Astrocyte of the spinal cord (primary cell): ENCODE measurements at regions not wholly inside any gene's neighbourhood (a gene's known extent, or its start where the extent isn't known, plus 50 kb on each side); places are given as distances from the start of the nearest gene placed in this dataset.

Experiments
- DNase-seq: peaks from one replicate; pipeline ENCODE4 v3.0.0; 2011; ENCODE audit warnings: low read depth, low spot score
- H3K4me3 ChIP-seq: 2 replicates; pipeline ENCODE4 v1.5.1; 2011; ENCODE audit warnings: low read depth, mild to moderate bottlenecking, low read length, moderate library complexity
- in situ Hi-C: cut with HindIII; loops from 2 replicates; pipeline ENCODE4 v1.10.0; 2017; ENCODE audit warnings: low sequenced_read_pairs
- TF ChIP-seq, protein P1 (sequence below): IDR thresholded peaks from 2 replicates; pipeline ENCODE4 v1.5.1; 2012; ENCODE audit warnings: low read depth, mild to moderate bottlenecking, low read length, inconsistent platforms

DNA sequence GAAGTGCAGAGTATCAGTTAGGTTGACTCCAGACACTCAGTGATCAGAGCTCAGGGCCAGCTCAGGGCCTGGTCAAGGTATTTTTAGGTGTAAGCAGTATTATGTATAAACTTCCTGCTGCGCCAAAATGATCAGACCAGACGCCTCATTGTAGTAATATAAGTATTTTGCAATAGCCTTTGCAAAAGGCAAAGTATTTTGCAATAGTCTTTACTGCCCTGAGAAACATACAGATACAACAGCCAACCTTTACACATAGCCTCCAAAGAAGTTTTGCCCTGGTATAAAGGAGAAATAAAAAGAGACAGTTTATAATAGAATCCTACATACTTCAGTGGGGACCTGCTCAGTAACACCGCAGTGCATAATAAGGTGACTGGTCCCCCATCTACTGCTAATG, 333.0 kb upstream of the EEF2KMT start:
- in situ Hi-C loops = no loop called here
- H3K4me3 ChIP-seq = no peak overlapping the region
- TF ChIP-seq, protein P1, sequence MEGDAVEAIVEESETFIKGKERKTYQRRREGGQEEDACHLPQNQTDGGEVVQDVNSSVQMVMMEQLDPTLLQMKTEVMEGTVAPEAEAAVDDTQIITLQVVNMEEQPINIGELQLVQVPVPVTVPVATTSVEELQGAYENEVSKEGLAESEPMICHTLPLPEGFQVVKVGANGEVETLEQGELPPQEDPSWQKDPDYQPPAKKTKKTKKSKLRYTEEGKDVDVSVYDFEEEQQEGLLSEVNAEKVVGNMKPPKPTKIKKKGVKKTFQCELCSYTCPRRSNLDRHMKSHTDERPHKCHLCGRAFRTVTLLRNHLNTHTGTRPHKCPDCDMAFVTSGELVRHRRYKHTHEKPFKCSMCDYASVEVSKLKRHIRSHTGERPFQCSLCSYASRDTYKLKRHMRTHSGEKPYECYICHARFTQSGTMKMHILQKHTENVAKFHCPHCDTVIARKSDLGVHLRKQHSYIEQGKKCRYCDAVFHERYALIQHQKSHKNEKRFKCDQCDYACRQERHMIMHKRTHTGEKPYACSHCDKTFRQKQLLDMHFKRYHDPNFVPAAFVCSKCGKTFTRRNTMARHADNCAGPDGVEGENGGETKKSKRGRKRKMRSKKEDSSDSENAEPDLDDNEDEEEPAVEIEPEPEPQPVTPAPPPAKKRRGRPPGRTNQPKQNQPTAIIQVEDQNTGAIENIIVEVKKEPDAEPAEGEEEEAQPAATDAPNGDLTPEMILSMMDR = no peak
- no peak for DNase-seq

DNA sequence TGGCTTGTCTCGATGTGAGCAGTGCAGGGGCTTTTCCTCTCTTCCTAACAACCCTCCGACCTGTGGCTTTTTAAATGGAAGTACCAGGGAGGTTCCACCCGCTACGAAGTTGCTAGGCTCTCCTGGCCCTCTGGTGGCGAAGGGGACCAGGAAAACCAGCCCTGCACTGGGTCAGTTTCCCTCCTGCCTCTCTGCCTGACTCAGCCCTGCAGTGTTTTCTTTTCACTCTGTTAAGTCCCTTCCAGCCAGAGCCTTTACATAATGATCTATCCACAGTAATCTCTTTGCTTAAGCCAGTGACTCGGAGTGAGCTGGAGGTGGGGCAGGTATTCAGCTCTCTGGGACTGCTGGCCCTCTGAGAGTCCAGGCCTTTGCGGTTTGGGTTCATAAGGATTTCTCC, 331.3 kb upstream of the EEF2KMT start:
- no peak for DNase-seq
- TF ChIP-seq, protein P1 = no peak
- no peak overlapping the region for H3K4me3 ChIP-seq
- in situ Hi-C loops = no loop called here

DNA sequence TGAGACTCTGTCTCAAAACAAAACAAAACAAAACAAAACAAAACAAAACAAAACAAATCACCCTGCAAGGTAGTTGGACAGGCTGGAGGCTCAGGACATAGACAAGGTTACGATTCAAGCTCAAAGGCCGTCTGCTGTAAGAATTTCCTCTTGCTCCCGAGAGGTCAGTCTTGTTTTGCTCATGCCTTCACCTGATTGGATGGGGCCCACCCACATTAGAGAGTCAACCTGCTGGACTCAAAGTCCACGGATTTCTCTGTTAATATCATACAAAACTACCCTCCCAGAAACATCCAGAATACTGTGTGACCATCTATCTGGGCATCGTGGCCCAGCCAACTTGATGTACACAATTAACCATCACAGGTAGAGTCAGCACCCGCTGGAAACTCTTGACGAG, 330.0 kb upstream of the EEF2KMT start:
- H3K4me3 ChIP-seq = no peak overlapping the region
- DNase-seq = no peak
- TF ChIP-seq, protein P1 = no peak
- in situ Hi-C loops = no loop called here

DNA sequence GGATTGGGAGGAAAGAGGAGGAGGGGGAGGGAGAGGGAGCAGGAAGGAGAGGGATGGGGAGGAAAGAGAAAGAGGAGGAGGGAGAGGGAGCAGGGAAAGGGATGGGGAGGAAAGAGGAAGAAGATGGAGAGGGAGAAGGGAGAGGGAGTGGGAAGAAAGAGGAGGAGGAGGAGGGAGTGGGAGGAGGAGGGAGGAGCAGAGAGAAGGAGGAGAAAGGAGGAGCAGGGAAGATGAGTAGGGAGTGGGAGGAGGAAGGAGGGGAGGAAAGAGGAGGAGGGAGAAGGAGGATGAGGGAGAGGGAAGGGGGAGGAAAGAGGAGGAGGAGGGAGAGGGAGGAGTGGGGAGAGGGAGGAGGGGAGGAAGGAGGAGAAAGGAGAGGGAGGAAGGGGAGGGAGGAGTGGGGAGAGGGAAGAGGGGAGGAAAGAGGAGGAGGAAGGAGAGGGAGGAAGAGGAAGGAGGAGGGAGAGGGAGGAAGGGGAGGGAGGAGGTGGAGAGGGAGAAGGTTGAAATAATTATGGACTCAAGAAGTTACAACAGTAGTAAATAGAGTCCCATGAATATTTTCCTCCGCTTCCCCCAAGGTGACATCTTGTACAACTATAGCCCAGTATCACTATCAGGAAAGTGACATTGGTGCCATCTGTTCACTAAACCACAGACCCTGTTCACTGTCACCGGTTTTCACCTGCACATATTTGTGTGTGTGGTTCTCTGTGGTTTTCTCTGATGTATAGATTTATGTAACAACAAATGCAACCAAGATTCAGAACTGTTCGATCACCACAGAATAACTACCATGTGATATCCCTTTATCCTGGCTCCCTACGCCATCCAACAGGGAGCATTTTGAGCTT, 325.3 kb upstream of the EEF2KMT start:
- TF ChIP-seq, protein P1 = no peak
- DNase-seq = no peak
- H3K4me3 ChIP-seq = no peak overlapping the region
- in situ Hi-C loops = no loop called here

DNA sequence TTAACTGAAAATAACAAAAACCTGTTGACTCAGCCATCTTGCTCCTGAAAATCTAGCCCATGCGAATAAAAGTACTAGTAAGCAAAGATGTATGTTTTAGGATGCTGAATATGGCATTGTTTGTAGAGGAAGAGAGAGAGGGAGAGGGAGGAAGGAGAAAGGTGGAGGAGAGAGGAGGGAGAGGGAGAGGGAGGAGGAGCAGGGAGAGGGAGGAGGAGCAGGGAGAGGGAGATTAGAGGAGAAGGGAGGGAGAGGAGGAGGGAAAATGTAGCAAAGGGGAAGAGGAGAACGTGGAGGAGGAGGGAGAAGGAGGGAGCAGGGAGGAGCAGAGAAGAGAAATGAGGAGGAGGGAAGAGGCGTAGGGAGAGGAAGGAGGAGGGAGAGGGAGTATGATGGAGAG, 324.5 kb upstream of the EEF2KMT start:
- no peak for DNase-seq
- in situ Hi-C loops = no loop called here
- TF ChIP-seq, protein P1 = no peak
- H3K4me3 ChIP-seq = no peak overlapping the region

DNA sequence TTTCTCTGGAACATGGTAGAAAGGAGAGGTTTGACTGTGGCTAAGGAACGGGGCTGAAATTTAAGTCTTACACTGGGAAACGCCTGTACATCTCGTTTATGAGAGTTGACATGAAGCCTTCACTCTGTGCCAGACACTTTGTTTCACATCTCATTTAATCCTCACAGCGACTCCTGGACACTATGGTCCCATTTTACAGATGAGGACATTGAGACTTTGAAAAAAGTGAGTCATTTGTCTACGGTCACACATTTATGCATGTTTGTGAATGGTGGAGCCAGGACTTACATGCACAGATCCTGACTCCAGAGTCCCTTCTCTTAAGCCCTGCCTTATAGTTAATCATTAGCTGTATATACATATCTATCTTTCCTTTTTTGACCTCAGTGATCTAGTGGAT, 318.4 kb upstream of the EEF2KMT start:
- no peak for DNase-seq
- H3K4me3 ChIP-seq = no peak overlapping the region
- in situ Hi-C loops = no loop called here
- TF ChIP-seq, protein P1 = no peak
